WTC11 (cell line): ENCODE measurements at regions not wholly inside any gene's neighbourhood (a gene's known extent, or its start where the extent isn't known, plus 50 kb on each side); places are given as distances from the start of the nearest gene placed in this dataset.

ENCODE experiments used
- CREB1 ChIP-seq: sonication (generic); formaldehyde crosslinking; IDR thresholded peaks from 2 replicates; pipeline ENCODE4 v1.8.0; 2023; ENCODE audit warnings: mild to moderate bottlenecking, missing genetic modification reagents
- CREM ChIP-seq: sonication (generic); formaldehyde crosslinking; IDR thresholded peaks from 2 replicates; pipeline ENCODE4 v1.8.1; 2022; ENCODE audit warnings: mild to moderate bottlenecking, missing genetic modification reagents, moderate library complexity
- CTCF ChIP-seq: fragments of 200-600 bp; IDR thresholded peaks from 2 replicates; pipeline ENCODE4 v1.8.0; 2022; ENCODE audit warnings: antibody characterized with exemption
- E2F5 ChIP-seq: sonication (generic); formaldehyde crosslinking; IDR thresholded peaks from 2 replicates; pipeline ENCODE4 v1.8.1; 2022; ENCODE audit warnings: mild to moderate bottlenecking, moderate library complexity, missing genetic modification reagents
- HMGXB4 ChIP-seq: sonication (generic); formaldehyde crosslinking; IDR thresholded peaks from 2 replicates; pipeline ENCODE4 v1.8.1; 2023; ENCODE audit warnings: mild to moderate bottlenecking, moderate library complexity, missing genetic modification reagents
- JUN ChIP-seq: sonication (generic); formaldehyde crosslinking; IDR thresholded peaks from 2 replicates; pipeline ENCODE4 v1.8.0; 2023; ENCODE audit warnings: mild to moderate bottlenecking, missing genetic modification reagents
- MAX ChIP-seq: sonication (generic); formaldehyde crosslinking; IDR thresholded peaks from 2 replicates; pipeline ENCODE4 v1.8.0; 2022; ENCODE audit warnings: mild to moderate bottlenecking, missing genetic modification reagents
- MXD4 ChIP-seq: fragments of 250-450 bp; sonication (Bioruptor Pico); IDR thresholded peaks from 2 replicates; pipeline ENCODE4 v1.8.0; 2021; ENCODE audit warnings: mild to moderate bottlenecking, moderate library complexity, borderline replicate concordance
- NR3C1 ChIP-seq: sonication (generic); formaldehyde crosslinking; conservative IDR thresholded peaks from 2 replicates; pipeline ENCODE4 v1.8.1; 2023; ENCODE audit warnings: low read depth, mild to moderate bottlenecking, missing genetic modification reagents
- PRDM15 ChIP-seq: sonication (generic); formaldehyde crosslinking; IDR thresholded peaks from 2 replicates; pipeline ENCODE4 v1.8.0; 2022; ENCODE audit warnings: missing genetic modification reagents
- PREB ChIP-seq: sonication (generic); formaldehyde crosslinking; IDR thresholded peaks from 2 replicates; pipeline ENCODE4 v1.8.1; 2022; ENCODE audit warnings: mild to moderate bottlenecking, missing genetic modification reagents, moderate library complexity, borderline replicate concordance
- TEAD1 ChIP-seq: sonication (generic); formaldehyde crosslinking; IDR thresholded peaks from 2 replicates; pipeline ENCODE4 v1.8.0; 2022; ENCODE audit warnings: mild to moderate bottlenecking, missing genetic modification reagents
- ZBTB43 ChIP-seq: sonication (generic); formaldehyde crosslinking; IDR thresholded peaks from 2 replicates; pipeline ENCODE4 v1.8.1; 2023; ENCODE audit warnings: mild to moderate bottlenecking, missing genetic modification reagents

- no peak for TF ChIP-seq MAX
- no peak for TF ChIP-seq MXD4 (CRISPR knock-in tag)
- no peak for TF ChIP-seq CTCF
- TF ChIP-seq PREB (CRISPR knock-in tag) = no peak
- no peak for TF ChIP-seq HMGXB4 (CRISPR knock-in tag)
- no peak for TF ChIP-seq ZBTB43 (CRISPR knock-in tag)
- TF ChIP-seq CREM (CRISPR knock-in tag) = no peak
- TF ChIP-seq CREB1 (CRISPR knock-in tag) = no peak
- TF ChIP-seq E2F5 (CRISPR knock-in tag) = no peak
- no peak for TF ChIP-seq NR3C1 (CRISPR knock-in tag)
- TF ChIP-seq TEAD1 (CRISPR knock-in tag) = no peak
- no peak for TF ChIP-seq JUN (CRISPR knock-in tag)
- no peak for TF ChIP-seq PRDM15 (CRISPR knock-in tag)
Observed at GRCh38 chr2:4992226-4992625, 700.0 kb upstream of the SOX11 start.
